ENCODE measurements at regions not wholly inside any gene's neighbourhood (a gene's known extent, or its start where the extent isn't known, plus 50 kb on each side); places are given as distances from the start of the nearest gene placed in this dataset.

DNA sequence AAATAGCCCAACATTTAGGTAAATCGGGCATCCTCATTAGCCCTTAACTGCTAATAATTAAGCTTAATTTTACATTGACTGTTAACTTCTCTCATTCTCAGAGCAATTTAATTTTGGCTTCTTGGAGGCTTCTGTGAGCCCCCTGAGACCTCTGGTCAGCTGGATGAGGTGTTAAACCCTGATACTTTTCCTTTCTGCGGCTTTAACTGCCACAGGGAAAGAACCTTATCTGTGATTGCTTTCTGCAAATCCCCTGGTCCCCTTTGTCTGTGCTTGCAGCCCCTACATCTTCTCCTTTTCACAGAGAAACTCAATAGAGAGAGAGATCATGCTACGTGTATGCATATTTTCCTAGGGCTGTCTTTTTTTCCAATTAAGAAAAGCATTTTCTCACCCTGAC lies 184.5 kb upstream of the CSF3R start:
- Histone ChIP-seq H3K36me3 (ENCODE audit: low read depth, missing control alignments) (no peaks in the 10 kb centered on the region), H3K4me3 (no peak overlapping the region), H3K4me1 (no peaks in the 10 kb centered on the region), H3K27ac (no peak overlapping the region), H3K9me3 (no peaks in the 10 kb centered on the region), H3K27me3 (no peaks in the 10 kb centered on the region)
- 75 to 82% methylated on average over 3 of the region's 3 CpGs for WGBS, 2 donors
- no peak for DNase-seq
- no peak for TF ChIP-seq POLR2A (IDR thresholded peaks at IDR 0.05)
- TF ChIP-seq, protein P1, sequence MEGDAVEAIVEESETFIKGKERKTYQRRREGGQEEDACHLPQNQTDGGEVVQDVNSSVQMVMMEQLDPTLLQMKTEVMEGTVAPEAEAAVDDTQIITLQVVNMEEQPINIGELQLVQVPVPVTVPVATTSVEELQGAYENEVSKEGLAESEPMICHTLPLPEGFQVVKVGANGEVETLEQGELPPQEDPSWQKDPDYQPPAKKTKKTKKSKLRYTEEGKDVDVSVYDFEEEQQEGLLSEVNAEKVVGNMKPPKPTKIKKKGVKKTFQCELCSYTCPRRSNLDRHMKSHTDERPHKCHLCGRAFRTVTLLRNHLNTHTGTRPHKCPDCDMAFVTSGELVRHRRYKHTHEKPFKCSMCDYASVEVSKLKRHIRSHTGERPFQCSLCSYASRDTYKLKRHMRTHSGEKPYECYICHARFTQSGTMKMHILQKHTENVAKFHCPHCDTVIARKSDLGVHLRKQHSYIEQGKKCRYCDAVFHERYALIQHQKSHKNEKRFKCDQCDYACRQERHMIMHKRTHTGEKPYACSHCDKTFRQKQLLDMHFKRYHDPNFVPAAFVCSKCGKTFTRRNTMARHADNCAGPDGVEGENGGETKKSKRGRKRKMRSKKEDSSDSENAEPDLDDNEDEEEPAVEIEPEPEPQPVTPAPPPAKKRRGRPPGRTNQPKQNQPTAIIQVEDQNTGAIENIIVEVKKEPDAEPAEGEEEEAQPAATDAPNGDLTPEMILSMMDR (IDR thresholded peaks at IDR 0.05) = no peak
- intact Hi-C loops (cut with DNase I; ENCODE audit: low total_unique reads) = no loop called here

DNA sequence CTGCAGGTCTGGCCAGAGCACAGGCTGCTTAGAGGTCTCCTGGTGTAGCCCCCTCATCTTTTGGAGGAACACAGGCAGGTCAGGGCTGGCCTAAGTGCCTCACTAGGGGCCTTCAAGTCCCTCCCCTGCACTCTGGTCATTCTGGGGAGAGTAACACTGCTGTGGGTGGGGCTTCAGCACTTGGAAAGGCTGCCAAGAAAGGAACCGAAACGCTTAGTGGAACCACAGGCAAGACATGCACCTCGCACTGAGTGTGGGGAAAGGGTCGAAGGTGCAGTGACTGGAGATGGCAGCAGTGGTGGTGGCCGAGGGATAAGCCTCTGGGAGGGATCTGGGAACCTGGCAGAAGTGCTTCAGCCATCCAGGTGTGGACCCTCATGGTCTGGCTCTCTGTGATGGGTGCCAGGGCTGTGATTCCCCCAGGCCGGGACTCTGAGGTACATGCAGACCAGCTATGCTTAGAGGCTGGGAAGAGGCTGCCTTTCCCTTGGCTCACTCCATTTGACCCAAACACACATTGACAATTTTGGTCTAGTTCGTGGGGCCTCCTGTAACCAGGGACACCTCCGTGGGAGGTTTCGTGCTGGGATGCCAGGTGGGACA lies 182.9 kb upstream of the CSF3R start:
- no peak for TF ChIP-seq POLR2A (IDR thresholded peaks at IDR 0.05)
- TF ChIP-seq, protein P1 (IDR thresholded peaks at IDR 0.05) = no peak
- H3K4me1 ChIP-seq = no peaks in the 10 kb centered on the region
- H3K27me3 ChIP-seq = no peaks in the 10 kb centered on the region
- no peaks in the 10 kb centered on the region for H3K36me3 ChIP-seq (ENCODE audit: low read depth, missing control alignments)
- 83 to 86% methylated on average over 7 to 9 of the region's 9 CpGs for WGBS, 2 donors
- DNase-seq = no peak
- no peak overlapping the region for H3K27ac ChIP-seq
- H3K4me3 ChIP-seq = no peak overlapping the region
- H3K9me3 ChIP-seq = no peaks in the 10 kb centered on the region
- intact Hi-C loops (cut with DNase I; ENCODE audit: low total_unique reads) = no loop called here

DNA sequence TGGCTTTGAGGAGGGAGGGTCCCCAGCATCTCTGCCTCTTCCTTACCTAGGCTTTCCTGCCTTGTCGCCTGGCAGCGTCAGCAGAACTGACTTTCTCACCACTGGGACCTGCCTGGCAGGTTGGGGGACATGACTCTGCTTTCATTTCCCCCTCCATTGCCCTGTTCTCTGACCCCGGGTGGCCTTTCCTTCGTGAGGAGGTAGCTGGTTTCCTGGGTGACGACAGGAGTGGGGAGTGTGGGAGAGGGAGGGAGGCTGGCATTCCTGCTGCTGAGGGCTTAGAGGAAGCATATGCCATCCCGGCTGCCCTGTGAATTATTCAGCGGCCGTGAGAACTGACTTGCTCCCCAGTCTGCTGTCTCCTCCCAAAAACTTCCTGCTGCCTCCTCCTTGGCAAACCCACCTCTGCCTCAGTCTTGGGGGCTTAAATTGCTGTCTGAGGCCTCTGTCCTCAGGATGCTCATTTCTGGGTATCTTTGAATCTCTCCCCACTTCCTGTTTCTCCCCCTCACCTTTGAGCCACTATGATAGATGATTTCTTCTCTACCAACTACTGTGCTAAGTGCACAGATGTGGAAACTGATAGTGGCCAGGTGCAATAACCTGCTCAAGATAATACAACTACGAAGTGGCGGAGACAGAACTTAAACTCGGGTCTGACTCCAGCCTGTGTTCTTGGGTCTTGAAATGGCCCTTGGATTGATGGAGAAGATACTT lies 182.0 kb upstream of the CSF3R start:
- H3K36me3 ChIP-seq (ENCODE audit: low read depth, missing control alignments) = no peaks in the 10 kb centered on the region
- no peak overlapping the region for H3K4me3 ChIP-seq
- 73 to 81% methylated on average over 11 of the region's 11 CpGs for WGBS, 2 donors
- TF ChIP-seq, protein P1 (IDR thresholded peaks at IDR 0.05) = no peak
- no peak for TF ChIP-seq POLR2A (IDR thresholded peaks at IDR 0.05)
- no peaks in the 10 kb centered on the region for H3K4me1 ChIP-seq
- no peaks in the 10 kb centered on the region for H3K27me3 ChIP-seq
- intact Hi-C loops (cut with DNase I; ENCODE audit: low total_unique reads) = no loop called here
- DNase-seq = no peak
- no peak overlapping the region for H3K27ac ChIP-seq
- H3K9me3 ChIP-seq = no peaks in the 10 kb centered on the region

DNA sequence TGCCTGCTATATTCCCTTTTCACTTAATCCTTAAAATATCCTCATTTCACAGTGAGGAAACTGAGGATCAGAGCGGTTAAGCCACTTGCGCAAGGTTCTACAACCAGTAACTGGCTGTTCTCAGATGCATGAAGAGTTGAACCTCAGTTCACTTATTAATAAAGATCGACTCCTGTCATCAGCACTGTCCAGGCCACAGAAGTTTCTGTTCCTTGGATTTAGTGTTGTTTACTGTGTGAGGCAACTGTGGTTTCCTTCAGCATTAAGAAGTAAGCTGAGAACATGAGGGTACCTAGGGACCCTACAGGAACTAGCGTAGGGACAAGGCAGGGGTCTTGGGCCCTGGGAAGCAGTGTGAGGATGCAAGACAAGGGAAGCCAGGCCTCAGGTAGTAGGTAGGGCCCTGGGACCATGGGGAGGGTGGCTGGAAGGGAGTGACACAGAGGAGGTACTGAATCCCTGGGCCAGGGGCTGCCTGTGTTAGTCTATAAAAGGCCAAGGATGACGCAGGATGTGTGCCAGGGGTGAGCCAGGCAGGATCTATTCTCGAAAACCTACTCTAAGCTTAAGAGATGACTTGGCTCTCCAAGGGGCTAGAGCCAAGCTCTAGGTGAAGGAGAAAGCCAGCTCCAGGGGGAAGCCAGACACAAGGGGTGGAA lies 181.2 kb upstream of the CSF3R start:
- Histone ChIP-seq H3K27ac (no peak overlapping the region), H3K27me3 (no peaks in the 10 kb centered on the region), H3K9me3 (no peaks in the 10 kb centered on the region), H3K4me1 (no peaks in the 10 kb centered on the region), H3K36me3 (ENCODE audit: low read depth, missing control alignments) (no peaks in the 10 kb centered on the region), H3K4me3 (no peak overlapping the region)
- TF ChIP-seq, protein P1 (IDR thresholded peaks at IDR 0.05) = no peak
- no peak for DNase-seq
- 88 to 90% methylated on average over 6 of the region's 6 CpGs for WGBS, 2 donors
- intact Hi-C loops (cut with DNase I; ENCODE audit: low total_unique reads) = no loop called here

All from testis (tissue), 2 donors.